ENCODE measurements at regions not wholly inside any gene's neighbourhood (a gene's known extent, or its start where the extent isn't known, plus 50 kb on each side); places are given as distances from the start of the nearest gene placed in this dataset.

DNA sequence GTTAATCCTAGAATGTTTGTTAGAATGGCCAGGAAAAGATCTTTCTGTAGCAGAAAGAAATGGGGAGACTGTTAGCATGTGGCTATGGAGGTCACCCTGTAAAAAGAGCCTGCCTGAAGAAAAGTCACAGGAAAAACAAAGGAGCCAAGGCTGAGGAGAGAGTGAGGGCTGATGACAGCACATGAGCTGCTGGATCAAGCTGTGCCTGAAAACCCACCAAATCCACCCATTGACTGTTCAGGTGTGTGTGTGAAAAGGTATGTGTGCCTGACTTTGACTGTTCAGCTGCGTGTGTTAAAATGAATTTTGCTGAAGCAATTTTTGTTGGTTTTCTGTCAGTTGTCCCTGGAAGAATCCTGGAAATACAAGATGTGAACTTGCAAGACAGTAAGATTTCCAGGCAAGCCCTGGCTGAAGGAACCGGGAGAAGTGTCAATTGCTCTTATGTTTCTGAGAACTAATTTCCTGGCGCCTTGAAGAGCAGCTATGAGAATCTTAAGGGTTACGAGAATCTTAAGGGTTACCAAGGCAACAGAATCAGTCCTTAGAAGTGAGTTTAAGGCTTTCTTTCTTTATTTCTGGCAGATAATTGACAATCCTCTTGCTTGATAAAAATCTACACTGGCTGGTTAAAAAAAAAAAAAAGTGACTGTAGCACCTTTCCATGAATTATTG, 73.0 kb upstream of the LGALSL start:
- DNase-seq: no peak

DNA sequence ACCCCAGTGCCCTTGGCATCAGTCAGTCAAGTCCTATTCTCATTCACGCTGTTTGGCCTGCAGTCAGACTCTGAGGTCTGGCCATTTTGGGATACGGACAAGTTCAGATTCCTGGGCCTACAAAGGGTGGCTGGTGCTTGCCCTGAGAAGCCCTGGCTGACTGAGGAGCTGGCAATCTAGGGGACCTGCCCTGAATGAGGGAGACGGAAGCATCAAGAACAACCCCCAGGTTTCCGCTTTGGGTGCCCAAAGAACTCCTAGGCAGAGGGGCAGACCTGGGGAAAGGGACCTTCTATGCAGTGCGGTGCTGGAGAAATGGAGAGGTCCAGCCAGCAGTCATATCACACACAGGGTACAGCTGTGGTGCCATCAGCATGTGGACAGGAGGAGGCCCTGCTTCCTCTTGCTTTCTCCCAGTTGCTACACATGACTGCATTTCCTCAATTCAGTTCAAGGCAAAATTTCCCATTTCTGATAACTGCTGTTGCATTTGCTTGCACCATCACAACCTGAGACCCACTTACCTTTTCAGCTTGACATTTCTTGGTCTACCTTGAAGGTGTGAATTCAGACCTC, 70.9 kb upstream of the LGALSL start:
- no peak for DNase-seq

DNA sequence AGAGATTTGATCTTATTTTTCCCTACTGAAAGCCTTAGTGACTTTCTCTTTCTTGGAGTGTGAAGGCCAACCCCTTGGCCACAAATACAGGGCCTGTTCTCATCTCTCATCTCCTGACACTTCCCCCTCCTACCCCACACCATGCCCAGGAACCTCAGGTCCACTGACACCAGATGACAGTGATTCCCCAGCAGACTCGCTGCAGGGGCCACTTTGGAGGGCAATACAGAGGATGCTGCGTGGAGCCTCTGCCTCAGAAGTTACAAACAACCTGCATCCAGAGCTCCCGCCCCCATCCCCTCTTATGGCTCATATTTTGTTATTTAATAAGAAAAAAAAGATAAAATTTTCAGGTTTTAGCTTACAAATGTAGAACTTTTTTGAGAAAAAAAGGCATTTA, 70.1 kb upstream of the LGALSL start:
- no peak for DNase-seq

DNA sequence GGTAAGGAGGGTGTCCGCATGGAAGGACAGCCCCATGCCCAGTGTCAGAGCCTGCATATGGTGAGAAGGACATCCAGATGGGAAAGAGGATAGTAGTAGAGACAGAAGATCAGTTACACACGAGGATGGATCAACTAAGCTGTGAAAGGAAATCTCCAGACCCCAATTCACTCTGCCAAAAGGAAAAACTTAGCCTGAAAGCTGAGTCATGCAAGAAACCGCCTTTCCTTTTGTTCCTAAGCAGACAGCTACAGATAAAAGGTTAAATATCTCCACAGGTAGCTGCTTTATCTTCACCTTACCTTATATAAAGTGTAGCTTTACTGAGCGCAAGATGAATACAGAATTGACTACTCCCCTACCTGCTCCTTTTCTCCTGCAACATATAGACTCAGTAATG, 67.3 kb upstream of the LGALSL start:
- DNase-seq: no peak

DNA sequence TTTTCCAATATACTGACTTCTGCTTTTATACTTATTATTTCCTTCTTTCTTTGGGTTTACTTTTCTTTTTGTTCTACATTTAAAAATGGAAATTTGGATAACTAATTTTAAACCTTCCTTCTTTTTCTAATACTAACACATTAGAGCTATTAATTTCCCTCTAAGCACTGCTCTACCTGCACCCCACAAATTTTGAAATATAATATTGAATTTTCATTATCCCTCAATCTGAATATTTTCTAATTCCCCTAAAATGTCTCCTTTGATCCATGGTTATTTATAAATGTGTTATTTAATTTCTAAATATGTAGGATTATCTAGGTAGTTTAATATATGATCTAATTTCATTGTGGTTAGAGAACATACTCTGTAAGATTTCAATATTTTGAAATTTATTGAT, 63.4 kb upstream of the LGALSL start:
- DNase-seq: no peak

DNA sequence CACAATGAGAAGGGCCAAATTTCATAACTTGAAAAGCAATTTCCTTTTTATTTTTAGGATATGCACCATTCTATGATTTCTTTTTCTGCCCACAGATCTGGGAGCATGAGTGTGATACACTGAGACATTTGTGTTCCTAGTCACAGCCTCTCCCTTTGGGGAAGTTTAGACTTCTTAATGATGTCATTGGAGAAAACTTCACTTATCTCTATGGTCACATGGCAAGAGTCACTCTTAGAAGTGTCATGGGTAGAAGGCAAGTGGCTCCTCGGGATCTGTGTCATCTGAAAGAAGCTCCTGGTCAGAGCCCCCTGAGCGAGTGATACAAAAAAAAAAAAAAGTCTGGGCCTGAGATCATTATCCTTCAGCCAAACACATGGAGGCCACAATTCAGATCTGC, 62.5 kb upstream of the LGALSL start:
- no peak for DNase-seq

DNA sequence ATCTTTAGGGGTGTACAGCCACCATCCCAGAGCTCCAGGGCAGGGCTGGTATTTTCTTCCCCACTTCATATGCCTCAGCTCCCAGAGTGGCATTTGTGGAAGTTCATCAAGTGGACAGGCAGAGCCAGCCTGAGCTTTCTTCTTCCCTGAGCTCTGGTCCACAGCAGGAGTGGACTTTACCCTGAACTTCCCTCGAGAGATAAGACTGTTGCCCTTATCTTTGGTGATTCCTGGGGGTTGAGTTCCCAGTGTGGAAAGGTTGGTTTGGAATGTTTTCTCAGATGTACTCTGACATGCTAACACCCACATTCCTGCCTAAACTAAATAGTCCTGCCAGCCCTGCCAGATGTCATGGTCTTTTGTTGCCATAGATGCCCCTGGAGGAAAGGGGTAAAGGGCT, 62.0 kb upstream of the LGALSL start:
- no peak for DNase-seq

DNA sequence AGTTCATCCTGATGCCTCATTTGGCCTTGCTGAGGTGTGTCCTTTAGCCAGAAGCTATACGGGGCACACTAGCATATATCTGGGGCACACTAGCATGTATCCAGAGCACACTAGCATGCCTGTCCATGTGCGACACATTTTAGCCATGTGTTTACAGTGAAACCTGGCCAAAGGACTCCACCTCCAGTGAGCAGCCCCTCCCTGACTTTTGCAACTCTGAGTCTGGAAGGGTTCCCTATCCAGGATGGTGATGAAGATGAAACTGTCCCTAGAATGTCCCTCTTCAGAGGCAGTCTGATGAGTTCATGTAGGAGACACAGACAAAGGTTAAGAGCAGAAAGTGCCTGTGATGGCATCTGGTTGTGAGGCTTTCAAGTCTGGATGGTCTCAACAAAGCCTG, 61.4 kb upstream of the LGALSL start:
- DNase-seq: no peak

DNA sequence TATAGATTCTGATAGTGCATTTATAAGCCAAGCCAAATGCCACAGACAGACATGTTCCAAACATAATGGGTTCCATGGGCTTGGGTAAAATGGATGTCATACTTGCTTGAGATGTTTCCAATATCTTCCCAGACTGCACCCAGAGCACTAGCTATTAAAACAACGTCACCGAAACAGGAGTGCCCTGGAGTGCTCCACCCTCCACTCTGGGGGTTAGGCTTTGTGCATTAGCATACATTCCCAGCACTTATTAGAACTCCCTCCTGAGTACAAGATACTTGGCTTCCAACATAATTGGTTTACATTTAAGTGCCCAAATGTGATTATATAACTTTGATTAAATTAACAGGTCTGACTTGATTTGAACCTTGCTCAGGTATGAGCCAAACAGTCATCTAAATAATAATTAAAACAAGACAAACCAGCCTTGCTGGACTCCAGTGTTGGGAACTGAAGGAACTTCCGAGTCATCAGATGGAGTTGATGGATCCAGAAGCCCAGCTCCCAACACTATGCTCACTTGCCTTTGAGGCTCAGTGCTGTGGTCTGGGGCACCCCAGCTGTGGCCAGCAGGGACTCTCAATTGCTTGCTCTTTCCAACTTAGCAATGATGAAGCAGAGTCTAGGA, 60.5 kb upstream of the LGALSL start:
- DNase-seq: no peak

DNA sequence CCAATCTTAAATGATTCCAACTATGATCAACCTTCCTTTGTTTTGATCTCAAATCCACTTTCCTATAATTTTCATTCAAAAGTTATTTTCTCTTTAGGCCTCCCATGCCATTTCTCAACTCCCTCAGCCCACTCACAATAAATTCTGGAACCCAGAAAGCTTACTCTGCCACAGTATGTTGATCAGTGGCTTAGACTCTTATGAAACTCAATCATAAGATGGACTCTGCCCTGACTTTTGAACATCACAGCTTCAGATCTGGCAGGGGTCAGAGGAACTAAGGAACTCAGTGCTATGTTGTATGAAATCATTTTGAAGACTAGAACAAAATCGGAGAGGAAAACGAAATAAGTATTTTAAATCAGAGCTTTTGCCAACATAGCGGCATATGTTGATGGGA, 59.8 kb upstream of the LGALSL start:
- DNase-seq: no peak

DNA sequence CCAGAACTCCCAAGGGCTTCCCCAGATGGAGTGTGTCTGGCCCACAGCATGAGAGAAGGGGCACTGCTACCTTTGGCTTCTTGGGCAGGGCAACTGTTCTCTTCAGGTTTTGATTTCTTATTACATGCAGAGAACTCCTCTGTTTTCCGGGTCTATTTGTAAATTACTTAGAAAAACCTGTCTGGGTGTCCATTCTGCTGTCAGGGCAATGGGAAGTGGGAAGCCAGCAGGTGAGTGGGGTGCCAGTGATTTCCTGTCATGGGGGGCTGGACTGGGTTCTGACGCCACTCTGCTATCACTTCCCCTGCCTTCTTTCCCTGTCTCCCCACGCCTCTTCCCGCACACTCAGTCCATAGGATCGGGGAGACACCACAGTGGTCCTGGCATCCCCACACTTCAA, 58.0 kb upstream of the LGALSL start:
- DNase-seq: no peak

DNA sequence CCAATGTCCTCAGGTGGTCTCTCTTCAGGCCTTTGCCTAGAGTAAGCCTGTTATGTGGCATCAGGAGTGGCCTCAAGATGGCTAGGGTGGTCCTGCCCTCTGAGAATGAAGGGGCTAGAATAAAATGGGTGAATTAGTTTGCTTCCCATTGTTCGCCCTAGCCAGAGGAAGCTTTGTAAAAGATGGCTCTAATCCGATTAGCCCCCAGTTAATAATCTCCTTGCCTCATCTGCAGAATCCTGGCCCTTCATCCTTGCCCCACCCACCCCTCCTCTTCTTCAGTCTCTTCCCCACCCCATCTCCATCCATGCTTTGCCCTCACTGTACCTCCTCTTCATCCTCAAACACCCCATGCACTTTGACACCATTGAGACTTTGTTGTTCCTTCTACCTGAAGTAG, 57.4 kb upstream of the LGALSL start:
- no peak for DNase-seq

DNA sequence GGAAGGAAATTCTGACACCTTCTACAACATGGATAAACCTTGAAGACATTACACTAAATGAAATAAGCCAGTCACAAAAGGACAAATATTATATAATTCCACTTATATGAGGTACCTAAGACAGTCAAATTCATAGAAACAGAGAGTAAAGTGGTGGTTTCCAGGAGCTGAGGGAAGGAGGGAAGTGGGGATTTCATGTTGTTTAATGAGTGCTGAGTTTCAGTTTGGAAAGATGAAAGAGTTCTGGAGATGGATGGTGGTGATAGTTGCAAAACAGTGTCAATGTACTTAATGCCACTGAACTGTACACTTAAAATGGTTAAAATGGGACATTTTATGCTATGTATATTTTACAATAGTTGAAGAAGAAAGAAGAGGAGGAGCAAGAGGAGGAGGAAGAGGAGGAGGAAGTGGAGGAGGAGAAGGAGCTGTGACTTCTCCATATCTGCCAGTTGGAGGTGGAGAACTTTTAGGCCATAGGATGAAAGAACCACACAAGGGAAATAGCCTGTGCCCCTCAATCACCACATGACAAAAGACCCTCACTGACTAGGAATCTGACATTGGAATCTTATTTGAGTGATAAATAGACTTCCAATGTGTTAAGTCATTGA, 55.3 kb upstream of the LGALSL start:
- no peak for DNase-seq

DNA sequence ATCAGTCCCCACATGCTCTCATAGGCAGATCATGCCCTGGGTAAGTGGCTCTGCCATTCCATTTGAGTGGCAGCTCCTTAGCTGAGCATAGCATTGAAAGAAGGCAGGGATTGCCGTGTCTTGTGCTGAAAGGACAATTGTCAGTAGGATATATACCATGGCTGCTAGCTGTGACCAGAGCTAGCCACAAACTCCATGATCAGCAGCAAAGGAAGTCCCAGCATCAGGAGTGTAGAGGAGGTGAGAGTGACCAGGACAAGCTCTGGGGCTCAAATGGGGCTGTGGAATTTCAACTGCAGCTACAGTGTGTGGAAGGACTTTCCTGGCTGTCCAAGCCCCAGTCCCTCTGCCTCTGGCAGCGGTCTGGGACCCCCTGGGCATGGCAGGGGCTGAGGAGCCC, 54.4 kb upstream of the LGALSL start:
- DNase-seq: no peak

DNA sequence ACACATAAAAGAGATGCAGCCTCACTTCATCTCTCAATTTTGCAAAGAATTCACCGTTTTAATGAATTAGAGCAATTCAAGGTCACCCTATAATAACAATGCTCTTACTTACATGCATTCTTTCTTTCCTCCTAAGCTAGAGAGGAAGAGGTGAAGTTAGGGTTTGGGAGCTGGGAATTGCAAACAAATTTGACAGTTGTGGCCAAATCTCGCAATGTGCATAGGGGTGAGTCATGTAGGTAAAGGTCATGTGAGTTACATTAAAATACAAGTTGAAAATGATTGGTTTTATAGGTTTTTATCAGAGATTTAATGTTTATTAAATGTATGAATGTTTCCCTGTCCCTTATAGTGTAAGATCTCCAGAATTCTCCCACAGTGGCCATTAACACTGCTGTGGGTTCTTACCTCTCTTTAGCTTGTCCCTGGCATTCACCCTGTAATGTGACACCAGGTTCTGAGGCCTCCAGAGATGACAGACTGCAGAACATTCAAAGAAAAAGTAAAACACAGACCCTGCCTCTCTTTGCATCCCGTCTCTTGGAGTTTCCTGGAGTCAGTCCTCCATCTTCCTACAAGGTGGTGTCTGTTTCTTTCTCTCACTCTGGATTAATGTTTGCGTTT, 53.7 kb upstream of the LGALSL start:
- DNase-seq: no peak

DNA sequence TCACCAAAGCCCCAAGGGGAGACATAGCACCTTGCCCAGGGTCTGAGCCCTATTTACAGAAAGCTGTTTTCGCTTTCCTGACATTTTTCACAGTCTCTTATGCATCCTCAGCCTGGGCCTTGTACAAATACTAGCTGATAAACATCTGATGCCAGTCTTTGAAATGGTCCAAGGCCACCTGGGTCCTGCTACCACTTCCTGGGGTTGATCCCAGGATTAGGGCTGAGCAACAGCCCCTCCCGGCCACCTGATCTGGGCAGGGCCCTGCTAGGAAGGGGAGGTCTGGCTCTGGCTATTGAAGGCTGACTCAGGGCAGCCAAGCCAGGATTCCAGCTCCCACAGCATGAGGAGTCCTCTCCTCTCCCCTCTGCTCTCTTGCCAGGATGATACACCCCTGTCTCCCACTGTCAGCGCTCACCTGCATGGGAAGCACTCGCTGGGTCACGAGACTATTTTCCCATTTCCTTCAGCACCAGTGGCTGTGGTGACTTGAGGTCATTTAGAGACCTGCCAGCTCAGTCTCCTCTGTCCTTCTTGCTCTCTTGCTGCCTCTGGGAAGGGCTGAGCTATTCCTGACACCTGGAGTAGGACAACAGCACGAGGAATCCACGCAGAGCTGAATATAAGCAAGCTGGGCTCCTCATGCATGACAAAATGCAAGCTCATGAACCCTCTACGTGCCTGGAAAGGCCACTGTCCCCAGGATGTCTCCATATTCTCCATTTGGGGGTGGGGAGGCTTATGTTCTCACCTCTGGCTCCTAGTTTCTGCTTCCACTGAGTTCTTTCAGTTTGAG, 53.0 kb upstream of the LGALSL start:
- no peak for DNase-seq

DNA sequence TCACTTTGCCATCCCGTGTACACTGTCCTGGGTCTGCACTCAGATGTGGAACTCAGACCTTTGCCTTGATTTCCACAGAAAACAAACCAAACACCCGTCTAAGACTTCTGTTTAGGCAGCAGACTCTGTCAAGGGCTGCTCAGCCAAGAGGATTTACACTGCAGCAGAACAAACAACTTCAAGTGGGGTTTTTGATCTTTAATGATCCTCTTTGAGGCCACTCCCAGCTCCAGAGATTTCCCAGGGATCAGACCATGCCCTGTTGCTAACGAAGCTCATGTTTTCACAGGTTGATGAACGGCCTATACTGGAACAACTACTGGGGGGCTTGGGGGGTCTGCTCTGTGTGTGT, 52.5 kb upstream of the LGALSL start:
- DNase-seq: no peak

DNA sequence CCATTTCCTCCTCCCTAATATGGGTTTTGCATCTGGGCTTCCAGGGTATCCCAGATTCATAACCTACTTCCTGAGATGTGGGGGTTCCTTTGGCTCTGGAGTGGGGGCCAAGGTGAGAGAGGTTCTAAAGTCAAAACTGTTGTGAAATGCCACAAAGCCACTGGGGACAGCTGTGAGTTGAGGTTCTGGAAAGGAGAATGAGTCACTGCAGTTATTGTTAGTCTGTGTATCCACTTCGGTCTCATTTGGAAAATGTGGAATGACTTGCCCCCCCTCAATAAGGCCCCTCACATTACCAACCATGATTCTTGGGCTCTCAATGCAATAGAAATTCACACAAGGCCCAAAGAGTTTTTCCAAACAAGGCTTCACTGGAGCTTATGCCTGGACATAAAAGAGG, 51.1 kb upstream of the LGALSL start:
- no peak for DNase-seq

DNA sequence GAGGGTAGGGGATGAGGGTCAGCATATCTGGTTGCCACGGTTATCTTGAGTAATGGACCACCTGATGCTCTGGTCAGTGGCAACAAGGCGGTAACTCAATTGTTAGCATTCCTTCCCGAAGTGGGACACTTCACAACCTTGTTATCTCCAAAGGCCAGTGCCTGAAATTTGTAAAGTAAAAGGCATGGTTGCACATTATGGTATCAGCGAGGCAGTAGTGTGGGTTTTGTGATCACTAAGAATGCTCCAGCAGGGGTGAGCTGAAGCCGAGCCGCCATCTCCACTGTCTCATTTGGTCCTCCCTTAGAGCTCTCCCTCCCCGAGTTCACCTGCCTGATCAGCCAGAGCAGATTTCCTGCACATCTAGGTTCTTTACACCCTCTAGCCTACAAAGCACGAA, 50.5 kb upstream of the LGALSL start:
- no peak for DNase-seq

DNA sequence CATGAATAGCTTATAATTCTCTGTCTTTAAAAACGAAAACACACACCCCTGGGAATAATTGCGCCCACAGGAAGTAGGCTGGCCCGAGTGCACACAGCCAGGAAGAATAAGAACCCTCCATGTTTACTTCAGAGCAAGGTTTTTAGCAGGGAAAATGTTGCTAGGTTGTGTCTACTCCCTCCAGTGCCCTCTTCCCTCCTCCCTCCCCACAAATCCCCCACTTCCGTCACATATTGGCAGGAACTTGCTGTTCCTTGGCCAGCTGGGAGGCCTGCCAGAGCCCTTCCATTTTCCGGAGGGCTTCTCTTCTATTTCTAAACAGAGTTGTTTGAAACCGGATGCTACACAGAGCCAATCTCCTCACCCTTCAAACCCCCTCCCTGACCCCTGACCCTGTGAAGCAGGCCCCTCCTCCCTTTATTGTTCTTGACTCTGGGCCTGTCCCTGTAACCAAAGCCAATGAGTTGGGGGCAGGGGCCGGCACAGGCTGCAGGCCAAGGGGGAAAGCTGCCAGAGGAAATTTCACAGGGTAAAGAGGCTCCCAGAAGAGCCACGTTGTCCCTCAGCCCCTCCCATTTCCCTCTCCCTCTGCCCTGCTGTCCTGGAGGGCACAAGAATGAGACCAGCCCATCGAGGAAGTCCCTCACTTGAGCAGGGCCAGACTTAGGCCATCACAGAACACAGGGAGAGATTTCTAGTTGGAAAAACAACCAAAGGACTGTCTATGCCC, 49.8 kb upstream of the LGALSL start:
- DNase-seq: no peak

All from cortex of kidney (tissue), 1 donor.